ENCODE measurements at regions not wholly inside any gene's neighbourhood (a gene's known extent, or its start where the extent isn't known, plus 50 kb on each side); places are given as distances from the start of the nearest gene placed in this dataset.
"Not testable (repeated sequence)": the region's sequence is repeated elsewhere in the genome, so short reads cannot be mapped to it uniquely, and the experiment has no call there.

DNA sequence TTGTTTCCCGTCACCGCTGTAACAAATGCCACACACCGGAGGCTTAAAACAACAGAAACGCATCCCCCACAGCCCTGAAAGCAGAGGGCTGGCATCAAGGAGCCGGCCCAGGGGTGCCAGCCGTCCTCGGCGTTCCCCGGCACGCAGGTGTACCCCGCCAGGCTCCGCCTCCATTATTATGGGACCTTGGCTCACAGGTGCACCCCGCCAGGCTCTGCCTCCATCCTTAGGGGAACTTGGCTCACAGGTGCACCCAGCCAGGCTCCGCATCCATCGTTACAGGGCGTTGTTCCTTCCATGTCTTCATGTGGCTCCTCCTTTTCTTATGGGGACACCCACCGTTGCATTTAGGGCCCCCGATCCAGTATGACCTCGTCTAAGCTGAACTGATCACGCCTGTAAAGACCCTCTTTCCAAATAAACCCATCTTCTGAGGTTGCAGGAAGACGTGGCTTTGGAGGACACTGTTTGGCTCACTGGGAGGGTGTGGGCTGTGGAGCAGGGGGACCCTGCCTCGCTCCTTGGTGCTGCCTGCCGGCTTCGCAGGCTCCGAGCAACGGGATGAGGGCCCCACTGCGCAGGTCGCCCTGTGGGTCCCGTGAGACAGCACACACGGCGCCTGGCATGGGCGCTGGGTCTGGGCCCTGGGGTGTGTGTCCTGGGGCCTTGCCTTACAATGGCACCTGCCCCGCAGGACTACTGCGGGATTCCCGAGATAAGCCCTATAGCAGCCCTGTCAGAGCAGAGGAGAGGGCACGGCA is 154.9 kb upstream of the ZNF469 start:
- not testable (repeated sequence) for H3K27ac ChIP-seq (ENCODE audit: low read length); H3K9ac ChIP-seq (ENCODE audit: low read length in 2 of 2); H3K4me3 ChIP-seq (ENCODE audit: low read length in 2 of 2); H3K36me3 ChIP-seq (ENCODE audit: control insufficient read depth in 2 of 2, insufficient read depth in 2 of 2, low read length in 2 of 2); H3K27me3 ChIP-seq (ENCODE audit: control insufficient read depth in 1 of 2, insufficient read depth in 2 of 2, low read length in 2 of 2); H3K4me1 ChIP-seq (ENCODE audit: control insufficient read depth, insufficient read depth, low read length); H3K9me3 ChIP-seq (ENCODE audit: control insufficient read depth in 2 of 2, low read length in 2 of 2)

DNA sequence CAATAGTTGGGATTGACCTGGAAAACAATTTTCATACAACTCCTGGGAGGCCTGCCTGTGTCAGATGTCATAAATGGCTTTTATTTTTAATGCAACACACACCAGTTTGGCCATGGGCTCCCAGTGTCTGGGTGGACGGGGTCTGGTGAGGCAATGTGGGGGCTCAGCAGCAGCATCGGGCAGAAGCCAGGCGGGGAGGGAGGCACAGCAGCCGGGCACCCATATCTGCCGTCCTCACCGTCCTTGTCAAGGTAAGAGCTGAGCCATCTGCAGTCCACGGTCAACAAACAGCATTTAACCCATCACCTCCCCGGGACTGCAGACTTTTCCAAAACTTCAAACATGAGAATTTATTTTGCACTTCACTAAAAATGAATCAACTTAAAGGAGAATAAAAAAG is 154.0 kb upstream of the ZNF469 start:
- H3K36me3 ChIP-seq (ENCODE audit: control insufficient read depth in 2 of 2, insufficient read depth in 2 of 2, low read length in 2 of 2); H3K9me3 ChIP-seq (ENCODE audit: control insufficient read depth in 2 of 2, low read length in 2 of 2); H3K4me1 ChIP-seq (ENCODE audit: control insufficient read depth, insufficient read depth, low read length); H3K27me3 ChIP-seq (ENCODE audit: control insufficient read depth in 1 of 2, insufficient read depth in 2 of 2, low read length in 2 of 2); H3K27ac ChIP-seq (ENCODE audit: low read length); H3K9ac ChIP-seq (ENCODE audit: low read length in 2 of 2); H3K4me3 ChIP-seq (ENCODE audit: low read length in 2 of 2): not testable (repeated sequence)

DNA sequence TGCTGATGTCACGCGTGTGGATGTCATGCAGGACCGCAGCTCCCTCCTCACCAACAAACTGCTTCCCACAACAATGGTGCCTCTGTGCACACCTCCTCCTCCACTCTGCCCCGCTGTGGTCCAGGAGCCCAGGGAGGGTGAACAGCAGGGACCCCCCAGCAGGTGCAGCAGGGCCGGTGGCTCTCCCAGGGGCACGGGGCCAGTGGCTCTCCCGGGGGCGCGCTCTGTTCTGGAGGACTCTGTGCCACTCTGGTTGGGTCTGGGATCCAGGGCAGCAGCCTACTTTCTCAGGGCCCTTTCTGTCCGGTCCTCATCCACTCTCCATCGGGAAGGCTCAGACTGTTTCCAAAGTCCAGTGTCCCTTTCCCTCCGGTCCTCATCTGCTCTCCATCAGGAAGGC is 153.0 kb upstream of the ZNF469 start:
- H3K27me3 ChIP-seq (ENCODE audit: control insufficient read depth in 1 of 2, insufficient read depth in 2 of 2, low read length in 2 of 2); H3K4me1 ChIP-seq (ENCODE audit: control insufficient read depth, insufficient read depth, low read length); H3K9me3 ChIP-seq (ENCODE audit: control insufficient read depth in 2 of 2, low read length in 2 of 2); H3K27ac ChIP-seq (ENCODE audit: low read length); H3K4me3 ChIP-seq (ENCODE audit: low read length in 2 of 2); H3K9ac ChIP-seq (ENCODE audit: low read length in 2 of 2); H3K36me3 ChIP-seq (ENCODE audit: control insufficient read depth in 2 of 2, insufficient read depth in 2 of 2, low read length in 2 of 2): not testable (repeated sequence)

DNA sequence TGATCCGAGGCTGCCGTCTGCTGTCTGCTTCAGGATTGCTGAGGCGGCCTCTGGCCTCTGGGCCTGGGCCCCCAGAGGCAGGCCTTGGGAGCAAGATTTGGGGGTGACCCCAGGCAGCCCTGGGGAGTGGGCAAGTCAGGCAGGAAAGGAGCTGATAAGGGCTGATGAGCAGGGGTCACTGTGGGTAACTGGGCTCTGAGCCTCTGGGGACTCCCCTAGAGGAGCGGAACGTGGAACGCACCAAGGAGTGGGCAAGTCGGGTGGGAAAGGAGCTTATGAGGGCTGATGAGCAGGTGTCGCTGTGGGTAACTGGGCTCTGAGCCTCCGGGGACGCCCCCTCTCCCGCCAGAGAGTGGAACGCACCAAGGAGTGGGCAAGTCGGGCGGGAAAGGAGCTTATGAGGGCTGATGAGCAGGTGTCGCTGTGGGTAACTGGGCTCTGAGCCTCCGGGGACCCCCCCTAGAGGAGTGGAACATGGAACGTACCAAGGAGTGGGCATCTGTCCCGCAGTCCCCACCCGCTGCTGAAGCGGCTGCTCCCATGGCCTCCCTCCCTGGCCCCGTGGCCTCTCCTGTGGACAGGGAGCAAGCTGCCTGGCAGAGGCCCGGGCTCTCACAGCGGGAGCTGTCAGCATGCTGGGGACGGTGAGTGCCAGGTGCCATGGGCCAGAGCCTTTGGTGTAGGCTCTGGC is 152.3 kb upstream of the ZNF469 start:
- not testable (repeated sequence) for H3K27me3 ChIP-seq (ENCODE audit: control insufficient read depth in 1 of 2, insufficient read depth in 2 of 2, low read length in 2 of 2); H3K27ac ChIP-seq (ENCODE audit: low read length); H3K4me3 ChIP-seq (ENCODE audit: low read length in 2 of 2); H3K36me3 ChIP-seq (ENCODE audit: control insufficient read depth in 2 of 2, insufficient read depth in 2 of 2, low read length in 2 of 2); H3K9ac ChIP-seq (ENCODE audit: low read length in 2 of 2); H3K4me1 ChIP-seq (ENCODE audit: control insufficient read depth, insufficient read depth, low read length); H3K9me3 ChIP-seq (ENCODE audit: control insufficient read depth in 2 of 2, low read length in 2 of 2)

DNA sequence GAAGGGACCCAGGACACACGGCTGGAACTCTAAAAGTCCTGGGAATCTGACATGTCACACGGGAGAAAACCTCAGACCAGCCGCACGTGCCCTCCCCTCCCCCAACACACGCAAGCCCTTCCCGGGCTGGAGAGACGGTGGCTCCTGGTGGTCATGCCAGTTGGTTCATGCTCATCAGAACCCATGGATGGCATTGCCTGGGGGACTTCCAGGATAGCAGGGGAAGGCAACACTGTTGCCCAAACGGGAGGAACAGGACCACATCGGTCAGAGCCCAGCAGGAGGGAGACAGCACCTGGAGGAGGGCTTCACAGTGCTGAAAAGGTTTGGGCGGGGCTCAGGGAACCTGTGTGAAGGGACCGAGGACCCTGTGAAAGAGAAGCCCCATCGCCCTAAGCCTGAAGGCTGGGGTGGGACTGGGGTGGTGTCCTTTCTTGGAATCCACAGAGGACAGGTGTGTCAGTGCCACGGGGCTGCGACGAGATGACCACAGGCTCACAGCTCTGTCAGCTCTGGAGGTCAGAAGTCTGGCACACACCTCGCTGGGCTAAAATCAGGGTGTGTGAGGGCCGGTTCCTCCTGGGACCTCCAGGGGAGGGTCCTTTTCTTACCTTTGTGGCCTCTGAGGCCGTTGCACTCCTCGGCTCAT is 151.7 kb upstream of the ZNF469 start:
- H3K4me3 ChIP-seq (ENCODE audit: low read length in 2 of 2); H3K27ac ChIP-seq (ENCODE audit: low read length); H3K9ac ChIP-seq (ENCODE audit: low read length in 2 of 2); H3K36me3 ChIP-seq (ENCODE audit: control insufficient read depth in 2 of 2, insufficient read depth in 2 of 2, low read length in 2 of 2); H3K4me1 ChIP-seq (ENCODE audit: control insufficient read depth, insufficient read depth, low read length); H3K9me3 ChIP-seq (ENCODE audit: control insufficient read depth in 2 of 2, low read length in 2 of 2); H3K27me3 ChIP-seq (ENCODE audit: control insufficient read depth in 1 of 2, insufficient read depth in 2 of 2, low read length in 2 of 2): not testable (repeated sequence)

DNA sequence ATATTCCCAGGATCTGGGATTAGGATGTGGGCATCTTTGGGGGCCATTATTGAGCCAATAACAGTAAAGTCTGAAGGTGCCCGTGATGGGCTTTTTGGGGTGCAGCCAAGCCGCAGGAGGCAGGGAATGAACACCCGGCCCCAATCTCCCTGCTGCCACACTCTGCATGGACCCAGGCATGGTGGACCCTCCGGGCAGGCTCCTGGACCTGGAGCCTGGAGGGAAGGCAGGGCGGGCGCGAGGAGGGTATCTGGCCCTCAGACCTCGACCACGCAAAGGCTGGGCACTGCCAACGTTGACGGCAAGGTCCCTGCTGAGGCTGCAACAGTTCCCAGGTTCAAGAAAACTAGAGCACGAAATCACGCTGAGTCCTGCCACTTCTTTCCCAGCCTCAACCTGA is 150.9 kb upstream of the ZNF469 start:
- H3K27me3 ChIP-seq (ENCODE audit: control insufficient read depth in 1 of 2, insufficient read depth in 2 of 2, low read length in 2 of 2); H3K9ac ChIP-seq (ENCODE audit: low read length in 2 of 2); H3K36me3 ChIP-seq (ENCODE audit: control insufficient read depth in 2 of 2, insufficient read depth in 2 of 2, low read length in 2 of 2); H3K4me3 ChIP-seq (ENCODE audit: low read length in 2 of 2); H3K9me3 ChIP-seq (ENCODE audit: control insufficient read depth in 2 of 2, low read length in 2 of 2); H3K27ac ChIP-seq (ENCODE audit: low read length); H3K4me1 ChIP-seq (ENCODE audit: control insufficient read depth, insufficient read depth, low read length): not testable (repeated sequence)

DNA sequence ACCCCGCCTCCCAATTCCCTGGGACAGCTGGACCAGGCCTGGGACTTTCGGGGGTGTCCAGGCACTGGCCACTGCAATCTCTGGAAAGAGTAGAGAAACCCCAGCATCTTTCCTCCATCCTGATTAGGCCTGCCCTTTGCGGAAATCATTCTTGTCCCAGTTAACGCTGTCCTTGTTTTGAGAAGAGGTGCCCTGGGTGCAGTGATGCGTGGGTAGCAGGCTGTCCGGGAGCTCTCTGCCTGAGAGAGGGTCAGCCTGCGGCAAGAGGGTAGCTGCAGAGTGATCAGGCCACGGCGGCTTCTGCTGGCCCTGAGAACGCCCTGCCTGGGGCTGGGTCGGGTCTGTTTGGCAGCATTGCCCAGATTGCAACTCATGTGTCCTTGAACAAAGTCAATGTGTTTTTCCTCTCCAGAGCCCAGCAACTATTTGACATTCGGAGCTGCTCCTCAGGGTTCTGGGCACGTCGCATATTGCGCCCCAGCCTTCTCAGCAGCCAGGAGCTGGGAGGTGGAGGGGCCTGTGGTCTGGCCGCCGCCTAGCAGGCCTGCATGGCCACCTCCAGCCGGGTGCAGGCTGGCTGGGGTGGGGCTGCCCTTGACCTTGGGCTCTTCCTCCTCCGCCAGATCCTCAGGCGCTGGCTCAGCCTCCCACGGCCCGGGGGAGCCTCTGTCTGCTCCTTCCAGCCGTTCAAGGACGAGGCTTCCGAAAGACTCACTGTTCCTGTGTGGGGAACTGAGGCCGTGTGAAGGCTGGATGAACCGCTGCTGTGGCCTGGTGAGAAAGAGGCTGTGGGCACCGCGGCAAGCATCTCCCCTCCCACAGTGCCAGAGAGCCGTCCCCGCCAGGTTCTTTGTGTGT is 150.1 kb upstream of the ZNF469 start:
- H3K4me3 ChIP-seq (ENCODE audit: low read length in 2 of 2); H3K9ac ChIP-seq (ENCODE audit: low read length in 2 of 2); H3K27me3 ChIP-seq (ENCODE audit: control insufficient read depth in 1 of 2, insufficient read depth in 2 of 2, low read length in 2 of 2); H3K9me3 ChIP-seq (ENCODE audit: control insufficient read depth in 2 of 2, low read length in 2 of 2); H3K36me3 ChIP-seq (ENCODE audit: control insufficient read depth in 2 of 2, insufficient read depth in 2 of 2, low read length in 2 of 2); H3K27ac ChIP-seq (ENCODE audit: low read length); H3K4me1 ChIP-seq (ENCODE audit: control insufficient read depth, insufficient read depth, low read length): not testable (repeated sequence)

DNA sequence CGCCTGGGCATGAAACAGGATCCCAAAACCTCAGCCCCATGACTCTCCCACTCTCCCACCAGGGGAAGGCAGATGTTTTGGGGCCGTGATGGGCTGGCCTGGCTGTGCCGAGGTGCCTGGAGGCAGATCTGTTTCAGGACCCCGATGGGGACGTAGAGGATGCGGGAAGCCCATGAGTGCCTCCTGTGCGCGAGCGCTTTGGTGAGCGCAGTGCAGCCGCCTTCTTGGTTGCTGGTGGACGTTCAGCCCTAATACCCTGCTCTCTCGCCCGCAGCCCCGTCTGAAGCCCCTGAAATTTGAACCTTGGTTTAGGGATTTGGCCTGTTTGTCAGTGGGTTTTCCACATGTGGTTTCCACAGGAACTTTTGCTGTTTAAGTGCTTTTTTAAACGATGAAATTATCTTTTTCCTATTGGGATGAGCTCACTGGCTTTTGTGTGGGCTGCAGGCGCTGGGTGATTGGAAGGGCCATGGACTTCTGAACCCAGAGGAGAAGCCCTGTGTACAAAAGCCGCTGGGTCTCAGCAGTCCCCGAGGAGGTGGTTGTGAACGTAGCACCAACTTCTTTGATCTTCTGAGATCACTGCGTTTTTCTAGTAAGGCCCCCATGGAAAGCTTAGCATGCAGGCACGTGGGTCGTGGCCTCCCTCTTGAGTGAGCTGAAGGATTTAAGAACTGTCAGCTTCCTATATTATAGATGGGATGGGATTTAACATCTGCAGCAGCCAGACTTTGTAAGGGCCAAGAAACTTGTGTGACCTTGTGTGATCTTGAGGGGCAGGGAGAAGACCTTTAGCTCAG is 148.9 kb upstream of the ZNF469 start:
- H3K27ac ChIP-seq (ENCODE audit: low read length); H3K4me3 ChIP-seq (ENCODE audit: low read length in 2 of 2); H3K27me3 ChIP-seq (ENCODE audit: control insufficient read depth in 1 of 2, insufficient read depth in 2 of 2, low read length in 2 of 2); H3K9me3 ChIP-seq (ENCODE audit: control insufficient read depth in 2 of 2, low read length in 2 of 2); H3K36me3 ChIP-seq (ENCODE audit: control insufficient read depth in 2 of 2, insufficient read depth in 2 of 2, low read length in 2 of 2); H3K4me1 ChIP-seq (ENCODE audit: control insufficient read depth, insufficient read depth, low read length); H3K9ac ChIP-seq (ENCODE audit: low read length in 2 of 2): not testable (repeated sequence)

DNA sequence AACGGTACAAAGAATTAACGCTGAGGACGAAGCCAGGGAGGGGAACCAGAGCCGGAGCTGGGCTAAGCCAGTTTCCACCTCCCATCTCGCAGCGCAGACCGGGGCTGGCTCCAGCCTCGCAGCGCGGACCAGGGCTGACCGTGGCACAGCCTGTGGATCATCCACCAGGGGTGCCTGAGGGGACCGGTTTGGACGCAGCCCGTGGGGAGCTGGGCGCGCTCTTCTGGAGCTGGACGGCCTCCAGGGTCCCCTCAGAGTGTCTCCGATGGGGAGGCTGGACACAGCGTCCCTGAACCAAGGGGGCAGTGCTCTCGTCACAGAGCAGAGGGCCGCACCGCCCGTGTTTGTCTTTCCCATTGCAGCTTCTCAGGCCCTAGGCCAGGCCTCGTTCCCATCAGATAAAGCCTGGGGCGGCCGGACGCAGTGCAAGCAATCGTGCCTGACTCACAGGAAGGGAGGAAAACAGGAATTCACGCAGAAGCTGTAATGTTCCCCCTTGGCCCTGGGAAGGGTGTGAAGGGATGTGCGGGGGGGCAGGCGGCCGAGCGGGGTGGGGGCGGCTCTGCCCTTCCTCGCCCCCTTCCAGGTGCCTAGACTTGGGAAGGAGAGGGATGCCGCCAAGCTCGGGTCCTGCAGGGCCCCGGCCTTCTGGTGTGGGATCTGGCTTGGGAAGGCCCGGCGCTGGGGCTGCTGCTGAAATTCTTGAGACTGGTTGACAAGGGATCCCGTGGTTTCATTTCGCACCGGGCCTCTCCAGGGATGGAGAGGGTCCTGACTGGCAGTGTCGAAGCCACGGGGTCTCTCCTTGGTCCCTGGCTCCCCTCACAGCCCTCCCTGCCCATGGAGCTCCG is 148.1 kb upstream of the ZNF469 start:
- H3K27ac ChIP-seq (ENCODE audit: low read length): peak overlapping the region; percentile 24
- not testable (repeated sequence) for H3K9me3 ChIP-seq (ENCODE audit: control insufficient read depth in 2 of 2, low read length in 2 of 2); H3K36me3 ChIP-seq (ENCODE audit: control insufficient read depth in 2 of 2, insufficient read depth in 2 of 2, low read length in 2 of 2); H3K27me3 ChIP-seq (ENCODE audit: control insufficient read depth in 1 of 2, insufficient read depth in 2 of 2, low read length in 2 of 2); H3K4me3 ChIP-seq (ENCODE audit: low read length in 2 of 2); H3K9ac ChIP-seq (ENCODE audit: low read length in 2 of 2); H3K4me1 ChIP-seq (ENCODE audit: control insufficient read depth, insufficient read depth, low read length)

All from stomach smooth muscle (tissue), 2 donors.